ENCODE measurements at regions not wholly inside any gene's neighbourhood (a gene's known extent, or its start where the extent isn't known, plus 50 kb on each side); places are given as distances from the start of the nearest gene placed in this dataset.

DNA sequence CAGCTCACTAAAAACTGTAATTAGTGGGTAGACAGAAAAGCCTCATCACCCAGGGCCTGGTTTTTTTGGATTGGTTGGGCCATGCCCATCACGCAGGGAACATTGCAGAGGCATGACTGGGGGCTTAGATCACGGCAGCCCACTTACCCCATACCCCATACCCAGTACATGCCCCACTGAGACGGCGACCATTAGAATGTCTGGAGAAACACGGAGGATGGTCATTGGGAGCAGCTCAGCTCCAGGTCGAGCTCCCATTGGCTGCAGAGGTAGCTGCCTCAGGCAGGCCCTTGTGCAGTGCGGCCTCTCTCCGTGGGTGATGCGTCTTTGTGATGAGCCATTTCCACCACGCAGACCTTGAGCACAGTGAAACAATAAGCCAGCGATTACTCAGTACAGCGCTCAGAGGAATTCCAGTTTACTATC is 204.0 kb downstream of the GADD45G start:
- DNase-seq (ENCODE audit: low spot score), result no peak

DNA sequence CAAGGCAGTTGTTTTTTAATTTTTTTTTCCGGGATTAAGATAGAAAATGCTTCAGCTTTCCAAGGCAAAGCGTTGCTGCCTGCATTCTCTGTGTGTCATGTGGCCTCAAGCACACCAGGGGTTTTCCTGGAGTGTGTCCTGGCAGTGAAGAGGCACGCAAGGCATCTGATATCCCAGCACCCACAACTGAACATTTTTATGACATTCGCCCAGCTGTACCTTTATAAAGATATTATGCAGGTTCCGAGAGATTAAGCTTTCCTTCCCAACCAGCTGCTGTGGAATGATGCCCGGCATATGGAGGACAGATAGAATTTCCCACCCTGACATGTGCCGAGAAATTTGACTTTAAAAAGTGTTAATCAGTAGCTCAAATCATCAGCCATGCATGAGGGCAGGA is 205.6 kb downstream of the GADD45G start:
- DNase-seq (ENCODE audit: low spot score), result no peak

DNA sequence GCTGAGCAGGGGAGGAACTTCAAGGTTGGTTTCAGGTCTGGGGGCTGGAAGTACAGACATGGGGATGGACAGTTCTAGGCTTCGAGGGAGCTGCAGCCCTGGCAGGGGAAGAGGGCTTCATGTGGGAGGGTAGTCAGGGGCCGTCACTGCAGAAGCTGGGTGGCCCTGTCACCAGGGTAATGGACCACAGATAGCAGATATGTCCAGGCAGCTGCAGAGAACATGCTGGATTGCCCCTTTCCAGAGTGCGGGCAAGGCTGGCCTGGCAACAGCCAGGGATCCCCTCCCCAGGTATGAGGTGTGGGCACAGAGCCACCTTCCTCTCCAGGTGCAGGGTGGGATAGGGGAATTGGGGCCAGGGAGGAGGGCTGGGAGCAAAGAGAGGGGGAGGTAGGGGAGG is 206.5 kb downstream of the GADD45G start:
- DNase-seq (ENCODE audit: low spot score), result no peak

DNA sequence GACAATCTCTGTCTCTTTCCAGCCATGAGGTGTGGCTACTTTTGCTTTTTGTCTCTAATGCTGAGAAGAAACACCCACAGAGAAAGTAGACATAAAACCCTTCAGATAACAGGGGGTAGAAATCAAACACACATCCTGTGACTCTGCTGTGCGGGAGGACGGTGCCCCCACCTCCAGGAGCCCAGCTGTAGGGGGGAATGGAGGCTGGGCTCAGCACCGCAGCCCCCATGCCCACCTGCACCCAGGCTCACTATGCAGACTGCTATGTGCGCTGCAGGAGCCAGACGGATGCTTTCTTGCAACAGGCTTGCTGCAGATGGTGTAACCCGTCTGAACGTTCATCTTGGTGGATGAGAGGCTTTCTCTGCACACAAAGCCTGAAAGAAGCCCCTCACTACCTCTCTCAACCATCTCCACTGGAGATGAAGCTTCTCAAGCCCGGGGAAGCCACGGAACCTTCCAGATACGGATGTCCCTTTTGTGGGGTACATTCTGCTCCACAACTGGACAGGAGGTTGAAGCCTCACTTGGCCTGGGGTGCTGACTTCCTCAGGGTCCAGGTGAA is 207.2 kb downstream of the GADD45G start:
- no peak for DNase-seq (ENCODE audit: low spot score)

DNA sequence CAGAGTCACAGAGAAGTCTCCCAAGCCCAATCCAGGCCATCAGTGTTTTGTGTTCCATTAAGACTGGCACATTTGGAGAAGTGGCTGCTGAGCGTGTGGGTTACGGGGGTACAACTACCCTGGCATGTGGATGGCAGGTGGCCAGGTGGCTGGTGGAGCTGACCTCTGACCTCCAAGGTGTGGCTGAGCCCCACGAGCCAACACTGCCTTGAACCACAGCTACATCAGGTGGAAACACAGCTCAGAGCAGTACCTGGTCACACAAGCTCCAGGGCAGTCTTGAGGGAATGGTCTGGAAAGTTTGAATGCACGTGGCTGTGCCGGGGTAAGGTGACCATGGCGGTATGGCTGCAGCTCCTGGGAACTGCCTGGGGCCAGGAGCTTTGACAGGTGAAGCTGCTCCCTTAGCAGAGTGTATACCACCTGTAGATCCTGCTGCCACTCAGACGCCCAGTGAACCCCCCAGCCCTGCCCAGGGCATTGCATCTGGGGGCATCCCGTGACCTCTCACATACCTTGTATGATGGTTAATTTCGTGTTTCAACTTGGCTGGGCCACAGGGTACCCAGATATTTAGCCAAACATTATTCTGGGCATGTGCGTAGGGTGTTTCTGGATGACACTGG is 207.9 kb downstream of the GADD45G start:
- no peak for DNase-seq (ENCODE audit: low spot score)

DNA sequence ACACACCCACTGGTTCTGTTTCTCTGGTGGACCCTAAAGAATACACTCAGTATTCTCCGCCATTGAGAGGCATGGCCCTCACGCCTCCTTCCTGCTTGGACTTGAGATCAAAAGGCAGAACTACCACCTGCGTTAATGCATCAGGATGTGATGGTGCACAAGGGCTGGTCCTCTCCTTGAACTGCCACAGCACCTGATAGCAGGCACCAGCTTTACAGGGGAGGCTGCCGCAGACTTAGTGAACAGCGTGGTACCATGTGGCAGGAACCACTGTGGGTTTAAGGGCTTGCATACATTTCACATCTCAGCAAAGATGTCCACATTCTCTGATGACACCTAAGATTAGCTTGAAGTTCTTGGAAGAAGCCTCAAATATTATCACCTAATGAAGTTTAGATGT is 208.7 kb downstream of the GADD45G start:
- no peak for DNase-seq (ENCODE audit: low spot score)

DNA sequence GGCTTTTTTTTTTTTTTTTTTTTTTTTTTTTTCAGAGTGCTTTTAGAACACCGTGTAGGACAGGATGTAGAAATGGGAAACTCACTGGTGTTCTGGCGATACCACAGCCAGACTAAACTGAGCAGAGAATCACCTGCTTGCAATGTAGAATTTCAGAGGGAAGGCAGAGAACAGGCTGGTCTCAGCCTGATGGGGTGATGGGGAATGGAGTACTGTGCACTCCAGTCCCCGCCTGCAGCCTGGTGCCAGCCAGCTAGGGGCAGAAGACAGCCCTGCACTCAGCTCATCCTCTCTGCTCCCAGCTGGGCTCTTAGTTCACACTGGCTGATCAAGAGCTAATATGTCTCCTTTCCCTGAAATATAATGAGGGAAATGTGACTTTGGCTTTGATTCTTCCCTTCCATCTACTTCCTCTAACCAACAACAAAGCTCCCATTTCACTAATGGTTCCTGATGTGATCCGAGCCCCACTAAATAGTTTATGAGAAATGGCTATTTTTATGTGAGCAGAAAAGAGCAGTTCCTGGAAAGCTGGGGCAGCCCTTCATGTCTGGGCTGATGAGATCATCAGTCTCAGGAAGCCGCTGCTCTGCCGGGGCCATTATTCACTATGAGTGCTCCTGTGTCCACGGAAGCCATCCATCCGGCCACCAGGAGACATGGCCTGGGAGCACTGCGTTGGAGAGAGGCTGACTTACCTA is 209.7 kb downstream of the GADD45G start:
- DNase-seq (ENCODE audit: low spot score), result no peak

DNA sequence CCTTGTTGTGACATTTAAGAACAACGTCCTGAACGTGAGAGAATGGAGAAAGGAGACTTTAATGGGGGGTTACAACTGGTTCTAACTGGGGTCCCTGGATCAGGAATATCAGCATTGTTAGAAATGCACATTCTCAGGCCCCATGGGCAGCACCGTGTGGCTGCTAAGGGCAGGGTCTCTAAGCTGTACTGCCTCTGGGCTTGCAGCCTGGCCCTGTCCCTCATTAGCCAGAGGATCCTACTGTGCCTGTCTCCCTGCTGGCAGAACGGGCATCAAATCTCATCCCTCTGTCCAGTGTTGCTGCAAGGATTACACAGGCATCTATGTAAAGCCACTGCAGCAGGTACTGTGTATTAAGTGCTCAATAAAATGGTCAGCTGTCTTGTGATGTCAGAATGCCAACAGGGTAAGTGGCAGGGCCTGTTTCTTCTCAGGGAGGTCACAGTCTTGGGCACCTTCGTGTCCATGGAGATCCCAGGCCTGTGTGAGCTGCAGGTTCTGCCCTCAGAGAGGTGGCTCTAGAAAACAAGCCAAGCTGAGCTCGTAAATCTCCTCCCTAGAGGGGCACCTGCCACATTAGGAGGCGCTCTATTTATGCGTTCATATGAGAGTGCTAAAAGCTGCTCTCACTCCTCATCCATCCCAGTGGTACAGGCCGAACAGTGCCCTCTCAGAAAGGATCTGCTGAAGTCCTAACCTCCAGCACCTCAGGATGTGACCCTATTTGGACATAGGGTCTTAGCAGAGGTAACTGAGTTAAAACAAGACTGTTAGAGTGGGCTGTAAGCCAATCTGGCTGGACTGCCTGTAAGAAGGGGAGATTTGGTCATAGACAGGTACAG is 210.5 kb downstream of the GADD45G start:
- no peak for DNase-seq (ENCODE audit: low spot score)

DNA sequence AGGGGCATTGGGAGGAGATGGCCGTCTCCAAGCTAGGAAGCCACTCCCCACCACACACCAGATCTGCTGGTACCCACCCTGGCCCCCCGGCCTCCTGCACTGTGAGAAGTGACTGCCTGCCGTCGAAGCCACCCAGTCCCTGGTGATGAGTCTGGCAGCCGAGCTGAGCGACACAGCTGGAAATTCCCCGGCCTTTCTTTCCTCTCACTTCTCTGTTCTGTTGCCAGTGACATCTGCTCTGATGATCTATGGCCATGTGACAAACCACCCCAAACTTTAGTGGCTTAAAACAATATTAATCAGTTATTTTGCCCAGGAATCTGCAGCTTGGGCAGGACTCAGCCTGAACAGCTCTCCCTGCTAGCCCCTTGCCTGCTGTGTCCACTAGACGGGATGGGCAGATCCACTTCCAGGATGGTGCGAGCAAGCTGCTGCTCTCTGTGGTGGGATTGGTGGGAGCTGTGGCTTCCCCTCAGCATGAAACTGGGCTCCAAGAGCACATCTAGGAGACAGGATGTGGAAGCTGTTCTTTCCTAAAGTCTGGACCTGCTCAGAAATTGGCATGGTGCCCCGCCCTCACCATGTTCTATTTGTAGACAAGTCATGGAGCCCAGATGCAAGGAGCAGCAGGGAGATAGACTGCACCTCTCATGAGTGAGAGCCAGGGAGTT is 211.2 kb downstream of the GADD45G start:
- no peak for DNase-seq (ENCODE audit: low spot score)

DNA sequence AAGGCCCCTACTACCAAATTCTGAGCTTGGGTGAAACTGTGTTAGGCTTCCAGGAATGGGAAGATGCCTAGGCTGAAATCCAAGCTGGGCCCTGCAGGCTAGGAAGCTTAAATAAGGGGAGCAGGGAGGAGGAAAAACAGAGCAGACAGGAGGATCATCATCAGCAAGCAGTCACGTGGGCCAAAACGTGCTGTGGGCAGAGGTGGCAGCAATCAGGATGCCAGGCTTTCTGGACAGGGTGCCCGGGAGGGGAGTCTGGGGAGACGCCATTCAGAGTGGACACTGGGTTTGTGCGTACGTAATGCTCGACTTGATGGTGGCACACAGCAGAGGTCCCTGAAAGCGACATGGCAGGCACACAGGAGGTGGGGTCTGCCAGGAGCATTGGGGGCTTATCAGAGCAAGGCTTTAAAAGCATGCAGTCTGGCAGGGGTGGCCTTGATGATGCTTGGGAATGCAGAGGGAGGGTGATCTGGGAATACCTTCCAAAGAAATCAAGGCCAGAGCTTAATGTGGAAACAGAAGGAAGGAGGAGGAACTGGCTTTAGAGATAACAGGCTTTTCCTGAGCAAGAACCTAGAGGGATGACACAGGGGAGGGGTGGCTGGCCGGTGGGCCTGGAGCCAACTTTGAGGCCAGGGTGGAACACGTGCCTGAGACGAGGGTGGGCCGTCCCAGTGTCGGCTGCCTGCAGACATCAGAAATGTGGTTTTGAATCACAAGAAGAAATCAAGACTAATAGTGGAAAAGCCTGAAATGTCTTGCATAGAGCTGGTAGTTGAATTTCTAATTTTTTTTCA is 212.5 kb downstream of the GADD45G start:
- no peak for DNase-seq (ENCODE audit: low spot score)

DNA sequence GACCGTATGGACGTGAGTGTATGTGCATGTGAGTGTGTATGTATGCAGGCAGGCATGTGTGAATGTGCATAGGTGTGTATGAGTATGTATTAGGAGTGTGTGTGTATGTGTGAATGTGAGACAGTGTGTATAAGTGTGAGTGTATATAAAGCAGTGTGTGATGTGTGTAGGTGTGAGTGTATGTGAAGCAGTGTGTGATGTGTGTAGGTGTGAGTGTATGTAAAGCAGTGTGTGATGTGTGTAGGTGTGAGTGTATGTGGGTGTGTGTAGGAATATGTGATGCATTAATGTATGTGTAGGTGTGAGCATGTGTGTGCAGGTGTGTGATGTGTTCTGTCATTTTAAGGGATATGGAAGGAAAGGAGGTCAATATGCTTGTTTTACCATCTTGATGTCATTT is 215.5 kb downstream of the GADD45G start:
- no peak for DNase-seq (ENCODE audit: low spot score)

DNA sequence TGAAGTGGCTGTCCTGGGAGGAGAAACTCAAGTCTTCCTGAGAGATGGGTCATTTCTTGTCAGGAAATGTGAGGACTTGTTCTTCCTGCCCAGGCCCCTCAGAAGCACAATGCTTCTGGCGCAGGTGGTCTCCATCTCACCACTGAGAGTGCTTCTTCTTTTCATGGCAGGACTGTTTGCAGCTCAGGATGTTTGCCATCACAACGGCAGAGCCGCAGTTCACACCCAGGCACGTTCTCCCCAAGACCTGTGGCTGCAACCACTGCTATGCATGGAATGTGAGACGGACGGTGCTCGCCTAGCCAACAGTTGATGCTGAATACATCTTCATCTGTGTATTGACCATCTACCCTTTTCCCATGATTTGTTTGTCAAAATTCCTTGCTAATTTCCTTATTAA is 216.3 kb downstream of the GADD45G start:
- DNase-seq (ENCODE audit: low spot score), result no peak

DNA sequence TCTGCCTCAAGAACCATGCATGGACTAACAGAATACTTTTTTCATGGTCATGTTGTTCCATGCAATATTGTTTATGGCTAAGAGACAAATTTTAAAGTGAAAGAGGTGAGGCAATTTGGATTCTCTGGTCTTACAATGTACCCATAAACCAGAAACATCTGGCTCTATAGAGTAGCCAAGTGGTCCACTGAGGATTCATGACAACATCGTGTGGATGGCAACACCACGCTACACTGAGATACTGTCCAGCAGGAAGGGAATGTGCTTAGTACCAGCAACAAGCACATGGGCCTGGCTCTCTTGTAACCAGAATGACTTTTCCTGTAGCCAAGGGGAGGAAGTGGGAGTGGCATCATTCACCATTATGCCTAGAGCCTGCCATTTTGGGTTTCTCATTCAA is 218.2 kb downstream of the GADD45G start:
- no peak for DNase-seq (ENCODE audit: low spot score)

DNA sequence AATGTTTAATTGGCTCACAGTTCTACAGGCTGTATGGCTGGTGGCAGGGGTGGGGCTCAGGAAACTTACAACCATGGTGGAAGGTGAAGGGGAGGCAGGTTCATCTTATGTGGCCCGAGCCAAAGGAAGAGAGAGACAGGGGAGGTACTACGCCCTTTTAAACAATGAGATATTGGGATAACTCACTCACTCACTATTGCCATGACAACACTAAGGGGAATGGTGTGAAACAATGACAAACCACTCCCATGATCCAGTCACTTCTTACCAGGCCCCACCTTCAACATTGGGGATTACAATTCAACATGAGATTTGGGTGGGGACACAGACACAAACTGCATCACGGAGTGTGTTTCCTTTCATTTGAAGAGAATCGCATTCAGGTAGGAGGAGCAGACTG is 220.9 kb downstream of the GADD45G start:
- DNase-seq (ENCODE audit: low spot score), result no peak

DNA sequence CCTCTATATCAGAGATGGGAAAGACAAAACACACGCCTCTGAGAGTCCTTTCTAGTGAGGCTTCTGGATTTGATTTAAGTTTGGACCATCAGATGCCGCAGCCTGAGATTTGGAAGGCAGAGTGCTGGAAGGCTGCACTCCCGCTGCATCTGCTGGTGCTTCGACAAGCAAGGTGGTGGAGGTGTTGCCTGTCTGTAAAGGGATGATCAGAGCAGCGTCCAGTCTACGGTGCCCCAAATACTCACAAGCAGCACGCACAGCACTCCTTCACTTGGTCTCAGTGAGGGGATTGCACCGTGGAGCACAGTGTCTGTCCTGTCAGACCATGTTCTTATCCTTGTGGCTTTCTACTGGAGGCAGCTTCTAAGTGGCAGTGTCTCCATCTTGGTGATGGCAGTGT is 221.4 kb downstream of the GADD45G start:
- no peak for DNase-seq (ENCODE audit: low spot score)

DNA sequence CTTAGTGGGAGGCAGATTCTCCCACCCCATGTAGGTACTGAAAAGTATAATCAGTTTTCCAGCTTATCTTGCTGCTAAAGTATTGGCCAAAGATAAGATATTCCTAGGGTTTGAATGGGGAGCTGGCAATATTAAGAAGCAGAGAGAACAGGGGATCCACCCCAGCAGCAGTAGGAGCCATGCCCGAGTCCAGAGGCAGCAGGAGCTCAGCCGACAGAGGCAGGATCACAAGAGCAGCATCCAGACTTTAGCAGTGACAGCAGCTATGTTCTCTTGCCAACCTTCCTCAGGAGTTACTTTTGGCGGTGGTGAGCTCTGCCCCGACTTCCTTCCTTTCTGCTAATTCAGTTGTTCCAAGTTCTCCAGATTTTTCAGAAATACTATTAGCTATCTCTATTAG is 224.5 kb downstream of the GADD45G start:
- no peak for DNase-seq (ENCODE audit: low spot score)

DNA sequence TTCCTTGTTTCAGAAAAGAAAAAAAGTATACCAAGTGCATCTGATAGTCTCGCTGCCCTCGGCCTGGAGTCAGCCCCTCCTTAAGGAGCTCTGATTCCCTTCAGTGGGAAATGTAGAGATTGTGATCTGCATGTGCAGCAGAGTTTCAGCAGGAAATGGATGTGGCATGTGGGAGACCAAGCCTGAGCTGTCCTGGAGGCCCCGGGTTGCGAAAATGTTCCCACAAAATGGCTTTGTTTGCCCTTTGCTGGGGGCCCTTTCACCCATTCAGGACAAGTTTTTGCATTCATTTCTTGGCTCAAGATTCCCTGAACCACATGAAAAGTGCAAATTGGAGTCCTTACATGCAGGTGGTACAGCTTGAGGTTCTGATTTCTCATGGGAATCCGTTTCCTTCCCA is 230.9 kb downstream of the GADD45G start:
- DNase-seq (ENCODE audit: low spot score), result no peak

DNA sequence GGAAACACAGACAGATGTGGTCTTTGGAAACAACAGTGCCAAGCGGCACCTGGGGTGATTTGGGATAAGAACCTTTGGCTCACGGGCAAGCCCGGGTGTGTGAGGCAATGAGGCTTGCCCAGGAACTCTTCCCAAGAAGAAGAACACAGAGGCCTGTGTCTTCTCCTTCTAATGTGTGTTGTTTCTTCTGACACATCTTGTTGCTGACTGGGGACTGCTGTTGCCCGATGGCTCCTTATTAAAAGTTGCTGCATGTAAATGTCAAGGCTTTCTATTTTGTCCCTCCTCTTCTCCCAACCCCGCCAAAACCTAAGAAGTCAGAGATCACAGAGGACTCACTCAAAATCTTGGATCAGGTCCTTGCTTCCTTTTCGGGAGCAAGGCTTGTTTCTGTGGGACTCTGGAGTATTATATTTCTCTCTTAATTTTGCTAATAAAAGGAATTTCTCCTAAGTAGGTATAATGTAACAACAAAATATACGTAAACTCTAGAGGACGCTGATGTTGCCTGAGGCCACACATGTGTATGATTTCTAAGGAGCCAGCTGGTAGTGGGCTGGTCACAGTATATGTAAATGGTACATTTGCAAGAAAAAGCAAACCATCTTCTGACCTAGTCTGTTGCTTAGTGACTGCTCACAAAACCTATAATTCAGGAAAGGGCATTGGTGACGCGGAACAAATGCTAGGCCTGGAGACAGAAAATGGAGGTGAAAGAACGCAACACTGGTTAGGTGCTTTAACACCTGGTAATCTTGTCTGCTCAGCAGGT is 232.5 kb downstream of the GADD45G start:
- no peak for DNase-seq (ENCODE audit: low spot score)

DNA sequence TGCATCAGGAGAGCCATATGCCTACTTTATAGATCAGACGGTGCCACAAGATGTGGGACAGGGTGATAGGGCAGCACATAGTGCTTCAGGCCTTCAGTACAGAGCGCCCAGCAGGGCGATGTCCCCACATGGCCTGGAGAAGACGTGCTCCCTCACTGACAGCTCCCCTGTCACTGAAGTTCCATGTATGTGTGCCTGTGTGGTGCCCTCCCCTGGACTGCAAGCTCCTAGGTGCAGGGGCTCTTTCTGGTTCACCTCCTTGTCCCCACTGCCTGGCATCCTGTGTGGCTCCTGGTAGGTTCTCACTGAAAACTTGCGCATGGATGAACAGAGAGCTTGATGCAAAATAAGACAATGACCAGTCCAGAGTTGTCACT is 233.1 kb downstream of the GADD45G start:
- DNase-seq (ENCODE audit: low spot score), result no peak

DNA sequence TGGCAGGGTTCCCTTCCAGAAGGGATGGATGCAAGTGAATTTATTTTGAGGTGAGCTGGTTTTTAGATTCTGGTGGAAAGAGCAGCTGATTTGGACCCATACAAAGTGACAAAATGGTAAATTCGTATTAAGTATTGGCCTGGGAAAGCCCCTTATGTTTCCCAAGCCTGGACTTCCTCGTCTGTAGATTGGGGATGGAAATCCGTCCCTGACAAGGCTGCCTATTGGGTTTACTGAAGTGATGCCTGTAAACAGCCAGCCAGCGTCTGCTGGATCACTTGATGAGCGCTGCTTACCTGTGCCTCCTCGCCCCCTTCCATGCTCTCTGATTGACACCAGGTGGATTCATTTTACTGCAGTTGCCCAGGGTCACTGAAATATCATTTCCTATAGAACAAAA is 233.8 kb downstream of the GADD45G start:
- DNase-seq (ENCODE audit: low spot score), result no peak

DNA sequence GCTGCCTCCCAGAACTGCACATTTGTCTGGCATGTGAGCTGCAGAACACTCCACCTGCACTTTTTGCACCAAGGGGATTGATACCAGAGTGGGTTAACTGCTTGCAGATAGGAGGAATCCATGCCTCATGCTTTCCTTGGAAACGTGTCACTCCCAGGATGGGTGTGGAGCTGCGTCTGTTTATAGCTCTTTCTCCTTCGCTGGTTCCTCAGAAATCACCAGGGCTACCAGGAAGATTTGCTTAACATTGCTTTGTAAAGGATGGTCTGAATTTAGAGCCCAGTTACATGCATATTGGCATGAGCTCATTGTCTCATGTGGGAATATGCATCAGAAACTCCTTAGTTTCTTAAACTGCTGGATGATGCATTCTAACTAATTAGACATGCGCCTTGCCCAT is 234.6 kb downstream of the GADD45G start:
- DNase-seq (ENCODE audit: low spot score), result no peak

All from LoVo (cell line).